Progenitor cell of endocrine pancreas (in vitro differentiated cells): ENCODE measurements at regions not wholly inside any gene's neighbourhood (a gene's known extent, or its start where the extent isn't known, plus 50 kb on each side); places are given as distances from the start of the nearest gene placed in this dataset.

Experiments
- DNase-seq: peaks from one replicate; pipeline ENCODE4 v3.0.0; 2021; ENCODE audit warnings: low spot score; ENCODE audit not compliant: unreplicated experiment
- H3K27ac Mint-ChIP-seq: 2 replicates; pipeline ENCODE4 v1.8.0; 2021; ENCODE audit warnings: mild to moderate bottlenecking, moderate library complexity, mixed read lengths
- H3K27me3 Mint-ChIP-seq: 2 replicates; pipeline ENCODE4 v1.8.0; 2021; ENCODE audit warnings: mixed read lengths
- H3K36me3 Mint-ChIP-seq: 2 replicates; pipeline ENCODE4 v1.8.0; 2022; ENCODE audit warnings: mixed read lengths; ENCODE audit not compliant: insufficient read depth
- H3K4me1 Mint-ChIP-seq: 2 replicates; pipeline ENCODE4 v1.8.0; 2021; ENCODE audit warnings: low read depth, mixed read lengths
- H3K4me3 Mint-ChIP-seq: 2 replicates; pipeline ENCODE4 v1.8.0; 2021; ENCODE audit warnings: low read depth, mild to moderate bottlenecking, moderate library complexity, mixed read lengths
- H3K9me3 Mint-ChIP-seq: 2 replicates; pipeline ENCODE4 v1.8.0; 2021; ENCODE audit warnings: low read depth, mixed read lengths
- CTCF ChIP-seq: fragments of 200-600 bp; sonication (generic); IDR thresholded peaks from one replicate; pipeline ENCODE4 v1.5.0; 2021; ENCODE audit warnings: antibody characterized with exemption, mild to moderate bottlenecking; ENCODE audit not compliant: unreplicated experiment

GRCh38 chr7:27397503-27397902 is 154.9 kb downstream of the EVX1 start:
- H3K27me3 Mint-ChIP-seq = peaks cover 9% of the 10 kb centered on the region
- no peaks in the 10 kb centered on the region for H3K4me1 Mint-ChIP-seq
- H3K36me3 Mint-ChIP-seq = no peaks in the 10 kb centered on the region
- H3K27ac Mint-ChIP-seq = no peak overlapping the region
- DNase-seq = no peak
- H3K4me3 Mint-ChIP-seq = no peak overlapping the region
- no peak for TF ChIP-seq CTCF
- H3K9me3 Mint-ChIP-seq = no peaks in the 10 kb centered on the region

GRCh38 chr7:27398851-27399250 is 156.2 kb downstream of the EVX1 start:
- Mint-ChIP-seq H3K27ac (no peak overlapping the region), H3K9me3 (no peaks in the 10 kb centered on the region), H3K4me3 (no peak overlapping the region), H3K4me1 (no peaks in the 10 kb centered on the region), H3K27me3 (peaks cover 8% of the 10 kb centered on the region), H3K36me3 (no peaks in the 10 kb centered on the region)
- TF ChIP-seq CTCF = no peak
- DNase-seq = no peak

- no peak overlapping the region for H3K4me3 Mint-ChIP-seq
- DNase-seq = no peak
- no peaks in the 10 kb centered on the region for H3K36me3 Mint-ChIP-seq
- no peak for TF ChIP-seq CTCF
- H3K9me3 Mint-ChIP-seq = no peaks in the 10 kb centered on the region
- no peak overlapping the region for H3K27ac Mint-ChIP-seq
- H3K27me3 Mint-ChIP-seq = peaks cover 5% of the 10 kb centered on the region
- H3K4me1 Mint-ChIP-seq = no peaks in the 10 kb centered on the region
Observed at GRCh38 chr7:27399791-27400567, 157.4 kb downstream of the EVX1 start.

GRCh38 chr7:27405780-27406179 is 163.2 kb downstream of the EVX1 start:
- TF ChIP-seq CTCF = no peak
- Mint-ChIP-seq H3K27me3 (peaks cover 8% of the 10 kb centered on the region), H3K36me3 (no peaks in the 10 kb centered on the region), H3K4me1 (peaks cover 2% of the 10 kb centered on the region), H3K9me3 (no peaks in the 10 kb centered on the region), H3K4me3 (no peak overlapping the region), H3K27ac (no peak overlapping the region)
- no peak for DNase-seq

GRCh38 chr7:27409311-27409710 is 166.7 kb downstream of the EVX1 start:
- H3K4me1 Mint-ChIP-seq = peaks cover 4% of the 10 kb centered on the region
- H3K4me3 Mint-ChIP-seq = no peak overlapping the region
- DNase-seq = no peak
- no peak for TF ChIP-seq CTCF
- peaks cover 8% of the 10 kb centered on the region for H3K27me3 Mint-ChIP-seq
- H3K27ac Mint-ChIP-seq = no peak overlapping the region
- H3K36me3 Mint-ChIP-seq = no peaks in the 10 kb centered on the region
- peaks cover 5% of the 10 kb centered on the region for H3K9me3 Mint-ChIP-seq
